ENCODE measurements at regions not wholly inside any gene's neighbourhood (a gene's known extent, or its start where the extent isn't known, plus 50 kb on each side); places are given as distances from the start of the nearest gene placed in this dataset.

- TF ChIP-seq ZNF510 (CRISPR knock-in tag; IDR thresholded peaks at IDR 0.05; ENCODE audit: low read depth) (no peak), SMARCE1 (IDR thresholded peaks at IDR 0.05; ENCODE audit: borderline replicate concordance) (no peak), IRF9 (CRISPR knock-in tag; IDR thresholded peaks at IDR 0.05; ENCODE audit: borderline replicate concordance) (no peak), ZNF570 (CRISPR knock-in tag; IDR thresholded peaks at IDR 0.05; ENCODE audit: borderline replicate concordance) (no peak), ZNF501 (CRISPR knock-in tag; IDR thresholded peaks at IDR 0.05) (0 out of 2 replicates have a peak, but pooled peaks have one; percentile 38), PBX2 (CRISPR knock-in tag; IDR thresholded peaks at IDR 0.05) (no peak), ZNF792 (CRISPR knock-in tag; IDR thresholded peaks at IDR 0.05) (peak; percentile 39; the same call in 1 of the 2 replicates), ATF1 (CRISPR knock-in tag; IDR thresholded peaks at IDR 0.05) (no peak), ZKSCAN8 (CRISPR knock-in tag; IDR thresholded peaks at IDR 0.05; ENCODE audit: borderline replicate concordance) (0 out of 2 replicates have a peak, but pooled peaks have one; percentile 40), CHCHD3 (CRISPR knock-in tag; IDR thresholded peaks at IDR 0.05) (no peak), ZFP90 (CRISPR knock-in tag; IDR thresholded peaks at IDR 0.05; ENCODE audit: borderline replicate concordance) (no peak), ZNF576 (CRISPR knock-in tag; IDR thresholded peaks at IDR 0.05) (no peak), SIX4 (CRISPR knock-in tag; IDR thresholded peaks at IDR 0.05) (no peak; the same call in 1 of the 2 replicates), SAFB2 (CRISPR knock-in tag; IDR thresholded peaks at IDR 0.05; ENCODE audit: borderline replicate concordance, low read depth) (no peak), EZH2 (conservative IDR thresholded peaks at IDR 0.05; ENCODE audit: low read depth, low read length) (no peak), HES4 (CRISPR knock-in tag; IDR thresholded peaks at IDR 0.05; ENCODE audit: borderline replicate concordance) (no peak), MLLT10 (CRISPR knock-in tag; IDR thresholded peaks at IDR 0.05) (no peak), ZNF816 (CRISPR knock-in tag; IDR thresholded peaks at IDR 0.05; ENCODE audit: borderline replicate concordance) (no peak), PRMT3 (CRISPR knock-in tag; IDR thresholded peaks at IDR 0.05; ENCODE audit: borderline replicate concordance, low read depth) (no peak), CAMTA2 (CRISPR knock-in tag; IDR thresholded peaks at IDR 0.05; ENCODE audit: borderline replicate concordance) (no peak), ZBED4 (CRISPR knock-in tag; IDR thresholded peaks at IDR 0.05; ENCODE audit: borderline replicate concordance) (0 out of 2 replicates have a peak, but pooled peaks have one; percentile 18), ASH2L (IDR thresholded peaks at IDR 0.05; ENCODE audit: insufficient read length, low read depth, low read length) (peak; percentile 58)
- TF ChIP-seq, protein P1, sequence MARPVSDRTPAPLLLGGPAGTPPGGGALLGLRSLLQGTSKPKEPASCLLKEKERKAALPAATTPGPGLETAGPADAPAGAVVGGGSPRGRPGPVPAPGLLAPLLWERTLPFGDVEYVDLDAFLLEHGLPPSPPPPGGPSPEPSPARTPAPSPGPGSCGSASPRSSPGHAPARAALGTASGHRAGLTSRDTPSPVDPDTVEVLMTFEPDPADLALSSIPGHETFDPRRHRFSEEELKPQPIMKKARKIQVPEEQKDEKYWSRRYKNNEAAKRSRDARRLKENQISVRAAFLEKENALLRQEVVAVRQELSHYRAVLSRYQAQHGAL (CRISPR knock-in tag; IDR thresholded peaks at IDR 0.05; ENCODE audit: not compliant biosample characterization): no peak
Observed at GRCh38 chr3:31288641-31289100, 244.1 kb upstream of the STT3B start (continued).

Measured in HepG2 (cell line).